Iris pigment epithelial cell (primary cell): ENCODE measurements at regions not wholly inside any gene's neighbourhood (a gene's known extent, or its start where the extent isn't known, plus 50 kb on each side); places are given as distances from the start of the nearest gene placed in this dataset.
"Not testable (repeated sequence)": the region's sequence is repeated elsewhere in the genome, so short reads cannot be mapped to it uniquely, and the experiment has no call there.

Experiments
- DNase-seq: peaks from one replicate; pipeline ENCODE4 v3.0.0-alpha.2; 2011; ENCODE audit warnings: low read depth

DNA sequence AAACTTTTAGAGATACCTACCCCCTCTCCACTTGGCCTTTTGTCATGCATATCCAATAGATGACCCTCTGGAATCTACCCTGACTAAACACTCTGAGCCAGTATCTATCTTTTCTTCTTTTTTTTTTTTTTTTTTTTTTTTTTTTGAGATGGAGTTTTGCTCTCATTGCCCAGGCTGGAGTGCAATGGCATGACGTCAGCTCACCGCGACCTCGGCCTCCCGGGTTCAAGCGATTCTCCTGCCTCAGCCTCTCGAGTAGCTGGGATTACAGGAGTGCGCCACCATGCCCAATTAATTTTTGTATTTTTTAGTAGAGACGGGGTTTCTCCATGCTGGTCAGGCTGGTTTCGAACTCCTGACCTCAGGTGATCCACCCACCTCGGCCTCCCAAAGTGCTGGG is 50.8 kb upstream of the GRIN2B start:
- DNase-seq, result not testable (repeated sequence)

- DNase-seq, result no peak
Observed at GRCh38 chr12:14043776-14044175, 62.4 kb upstream of the GRIN2B start.

GRCh38 chr12:14048941-14049545 is 67.6 kb upstream of the GRIN2B start:
- no peak for DNase-seq

DNA sequence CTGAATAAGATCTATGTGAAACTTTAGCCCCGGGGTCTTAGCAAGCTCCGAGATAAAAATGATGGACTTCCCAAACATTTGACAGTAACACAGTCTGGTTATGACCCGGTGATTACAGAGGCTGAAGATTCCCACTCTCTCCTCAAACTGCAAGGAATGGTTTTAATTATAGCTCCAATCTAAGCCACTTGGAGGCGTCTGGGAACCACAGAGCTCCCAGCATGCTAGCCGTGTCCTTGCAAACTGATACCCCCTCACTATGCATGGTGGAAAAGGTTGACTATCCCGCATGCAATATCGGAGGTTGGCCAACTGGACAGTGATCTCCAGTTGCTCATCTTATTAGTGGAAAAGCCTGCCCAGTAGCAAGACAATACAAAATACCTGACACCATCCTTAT is 76.5 kb upstream of the GRIN2B start:
- no peak for DNase-seq

DNA sequence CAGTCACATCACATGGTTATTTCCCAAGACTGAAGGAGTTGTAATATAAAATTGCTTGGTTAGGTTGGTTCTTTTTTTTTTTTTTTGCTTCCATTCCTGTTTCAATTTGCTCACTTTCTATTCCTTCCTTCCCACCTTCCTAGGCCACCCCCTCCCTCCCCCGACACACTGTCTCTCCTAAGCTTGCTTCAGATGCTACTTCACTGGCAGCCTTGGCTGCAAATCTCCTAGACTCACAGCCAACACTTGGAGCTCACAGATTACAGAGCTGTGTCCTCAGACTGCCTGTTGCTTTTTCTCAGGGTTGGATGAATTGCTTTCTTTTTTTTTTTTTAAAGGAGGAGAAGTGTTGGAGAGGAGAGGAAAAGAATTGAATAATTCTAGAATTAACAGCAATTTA is 77.3 kb upstream of the GRIN2B start:
- DNase-seq, result no peak

GRCh38 chr12:14059548-14059947 is 78.1 kb upstream of the GRIN2B start:
- DNase-seq, result no peak

GRCh38 chr12:14065616-14066015 is 84.2 kb upstream of the GRIN2B start:
- no peak for DNase-seq

DNA sequence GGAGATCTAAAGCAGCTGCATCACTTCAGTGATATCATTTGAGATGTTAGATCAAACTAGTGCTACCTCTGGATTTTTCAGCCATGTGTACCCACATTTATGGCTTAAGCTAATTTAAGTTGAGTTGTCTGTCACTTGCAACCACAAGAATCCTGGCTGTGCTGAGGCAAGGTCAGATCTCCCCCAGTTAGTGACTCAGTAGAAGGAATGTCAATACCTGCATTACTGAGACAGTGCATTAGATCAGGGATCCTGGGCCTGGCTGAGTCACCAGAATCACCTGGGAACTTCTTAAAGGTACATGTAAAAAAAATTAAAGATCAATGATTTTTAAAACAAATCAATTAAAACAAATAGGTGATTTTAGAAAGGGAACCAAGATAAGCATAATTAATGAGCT is 84.6 kb upstream of the GRIN2B start:
- DNase-seq, result no peak

- no peak for DNase-seq
Observed at GRCh38 chr12:14068961-14069360, 87.6 kb upstream of the GRIN2B start.

GRCh38 chr12:14071833-14072232 is 90.4 kb upstream of the GRIN2B start:
- DNase-seq, result no peak

- DNase-seq, result no peak
Observed at GRCh38 chr12:14072987-14073386, 91.6 kb upstream of the GRIN2B start.

DNA sequence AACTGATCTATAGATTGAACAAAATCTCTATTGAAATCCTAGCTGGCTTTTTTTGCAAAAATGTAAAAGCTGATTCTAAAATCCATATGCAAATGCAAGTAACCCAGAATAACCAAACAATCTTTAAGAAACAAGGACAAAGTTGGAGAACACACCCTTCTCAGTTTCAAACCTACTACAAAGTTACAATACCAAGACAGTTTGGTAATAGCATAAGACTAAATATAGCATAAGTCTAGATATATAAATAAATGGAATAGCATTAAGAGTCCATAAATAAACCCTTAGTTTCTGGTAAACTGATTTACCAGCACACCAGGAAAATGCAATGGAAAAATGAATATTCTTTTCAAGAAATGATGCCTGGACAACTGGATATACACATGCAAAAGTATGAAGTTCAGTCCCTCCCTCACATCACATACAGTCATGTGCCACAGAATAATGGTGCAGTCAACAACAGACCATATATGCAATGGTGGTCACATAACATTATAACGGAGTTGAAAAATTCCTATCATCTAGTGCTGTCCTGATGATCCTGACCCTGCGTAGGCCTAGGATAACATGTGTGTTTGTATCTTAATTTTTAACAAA is 94.5 kb upstream of the GRIN2B start:
- no peak for DNase-seq

- no peak for DNase-seq
Observed at GRCh38 chr12:14076538-14076937, 95.1 kb upstream of the GRIN2B start.

DNA sequence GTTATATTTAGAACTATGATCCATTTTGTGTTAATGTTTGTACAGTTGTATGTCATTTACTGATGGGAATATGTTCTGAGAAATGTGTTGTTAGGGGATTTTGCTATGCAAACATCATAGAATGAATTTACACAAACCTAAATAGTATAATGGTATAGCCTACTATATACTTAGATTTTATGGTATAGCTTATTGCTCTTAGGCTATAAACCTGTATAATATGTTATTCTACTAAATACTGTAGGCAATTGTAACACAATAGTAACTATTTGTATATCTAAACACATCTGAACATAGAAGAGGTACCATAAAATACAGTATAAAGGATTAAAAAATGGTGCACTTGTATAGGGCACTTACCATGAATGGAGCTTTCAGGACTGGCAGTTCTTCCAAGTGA is 105.4 kb upstream of the GRIN2B start:
- DNase-seq, result no peak

GRCh38 chr12:14099994-14100393 is 118.6 kb upstream of the GRIN2B start:
- no peak for DNase-seq

- not testable (repeated sequence) for DNase-seq
Observed at GRCh38 chr12:14101556-14101955, 120.2 kb upstream of the GRIN2B start.

DNA sequence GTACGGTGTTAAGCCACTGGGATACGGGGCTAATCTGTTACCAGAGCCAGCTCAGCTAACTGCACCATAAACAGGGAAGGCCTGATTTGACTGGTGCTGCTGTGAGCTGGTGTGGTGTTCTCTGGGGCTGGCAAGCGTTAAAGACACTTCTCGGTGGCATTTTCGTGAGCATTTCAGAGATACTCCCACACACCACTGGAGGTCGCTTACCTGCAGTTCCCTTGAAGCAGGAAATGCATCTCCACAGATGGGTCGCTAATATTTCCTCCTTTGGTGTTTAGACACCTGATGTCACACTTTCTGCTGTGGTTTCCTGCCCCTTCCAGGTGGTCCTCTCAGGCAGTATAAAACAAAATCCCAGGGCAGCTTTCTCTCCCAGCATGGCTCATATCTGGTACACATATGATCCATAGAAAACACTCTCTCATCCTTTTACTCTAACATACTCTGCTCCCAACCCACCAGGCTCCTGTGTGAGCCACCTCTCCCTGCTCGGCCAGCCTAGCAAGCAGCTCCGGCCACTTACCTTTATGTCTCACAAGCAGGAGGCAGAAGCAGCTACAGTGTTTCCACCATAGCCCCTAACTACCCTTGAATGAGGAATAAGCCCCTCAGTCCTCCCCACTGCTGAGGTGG is 129.9 kb upstream of the GRIN2B start:
- DNase-seq, result no peak

DNA sequence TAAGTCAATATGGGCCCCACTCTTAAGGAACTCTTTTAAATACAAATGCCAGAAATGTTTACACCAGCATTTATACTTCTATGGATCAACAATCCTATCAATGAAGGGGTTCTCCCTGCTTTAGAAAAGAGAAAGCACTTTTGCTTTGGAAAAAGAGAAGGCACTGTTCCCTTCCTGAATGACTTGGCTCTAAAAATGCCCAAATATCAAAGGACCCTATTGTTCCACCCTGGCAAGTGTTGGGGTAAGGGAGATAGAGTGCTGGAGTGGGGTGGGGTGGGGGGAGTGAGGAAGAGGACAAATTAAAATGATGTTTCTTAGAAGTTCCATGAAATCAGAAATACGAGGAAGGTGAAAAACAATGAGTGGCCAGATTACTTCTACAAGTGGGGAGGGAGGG is 131.6 kb upstream of the GRIN2B start:
- no peak for DNase-seq

DNA sequence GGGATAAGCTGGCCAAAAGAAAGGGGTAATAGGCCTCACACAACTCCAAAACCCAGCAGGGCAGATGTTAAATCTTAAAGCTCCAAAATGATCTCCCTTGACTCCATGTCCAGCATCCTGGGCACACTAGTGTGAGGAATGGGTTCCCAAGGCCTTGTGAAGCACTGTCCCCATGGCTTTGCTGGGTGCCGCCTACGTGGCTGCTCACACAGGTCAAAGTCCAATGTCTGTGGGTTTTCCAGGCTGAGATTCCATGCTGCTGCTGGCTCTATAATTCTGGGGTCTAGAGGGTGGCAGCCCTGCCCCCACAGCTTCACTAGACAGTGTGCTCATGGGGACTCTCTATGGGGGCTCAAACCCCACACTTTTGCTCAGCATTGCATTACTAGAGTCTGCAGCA is 145.3 kb upstream of the GRIN2B start:
- no peak for DNase-seq

DNA sequence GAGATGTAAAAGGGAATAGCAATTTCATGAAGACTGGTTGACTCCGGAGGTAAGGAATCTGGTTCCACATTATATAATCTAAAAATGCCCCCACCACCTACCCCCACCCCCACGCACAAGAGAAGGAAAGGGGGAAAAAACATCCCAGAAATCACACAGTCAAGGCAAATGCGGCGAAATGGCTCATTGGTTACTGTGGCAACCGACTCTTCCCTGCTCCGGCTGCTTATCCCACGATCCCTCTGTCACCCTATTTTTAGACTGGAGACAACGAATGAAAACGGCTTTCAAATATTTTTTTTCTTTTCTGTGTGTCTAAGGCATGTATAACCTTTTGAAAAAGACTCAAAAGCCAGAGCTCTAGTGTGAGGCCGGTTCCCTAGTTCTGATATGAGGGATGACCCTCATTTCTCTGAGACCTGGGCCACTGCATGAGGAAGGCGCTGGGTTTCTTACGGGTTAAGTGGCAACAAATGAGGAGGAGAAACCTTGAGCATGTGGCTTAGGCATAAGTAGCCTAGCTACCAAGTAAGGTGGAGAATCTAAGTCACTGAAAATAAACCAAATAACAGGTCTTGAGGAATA is 148.3 kb upstream of the GRIN2B start:
- DNase-seq, result no peak

DNA sequence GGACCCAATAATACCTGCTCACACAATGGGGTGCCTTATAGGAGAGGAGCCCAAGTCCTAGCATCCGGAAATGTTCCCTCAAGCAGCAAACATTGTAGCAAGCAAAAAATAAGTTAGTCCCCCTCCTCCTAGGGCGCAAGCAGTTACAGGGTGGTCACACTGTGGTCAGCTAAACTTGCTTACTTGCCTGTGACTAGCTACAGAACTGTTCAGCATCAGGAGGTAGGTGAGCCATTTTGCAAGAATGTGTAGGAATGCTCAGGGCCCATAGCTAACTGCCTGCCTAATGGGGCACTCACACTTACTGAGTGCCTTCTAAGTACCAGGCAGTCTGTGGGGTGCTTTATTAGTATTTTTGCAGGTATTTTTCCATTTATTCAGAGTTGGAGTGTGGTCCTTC is 154.6 kb upstream of the GRIN2B start:
- no peak for DNase-seq

- no peak for DNase-seq
Observed at GRCh38 chr12:14138495-14138894, 157.1 kb upstream of the GRIN2B start.

DNA sequence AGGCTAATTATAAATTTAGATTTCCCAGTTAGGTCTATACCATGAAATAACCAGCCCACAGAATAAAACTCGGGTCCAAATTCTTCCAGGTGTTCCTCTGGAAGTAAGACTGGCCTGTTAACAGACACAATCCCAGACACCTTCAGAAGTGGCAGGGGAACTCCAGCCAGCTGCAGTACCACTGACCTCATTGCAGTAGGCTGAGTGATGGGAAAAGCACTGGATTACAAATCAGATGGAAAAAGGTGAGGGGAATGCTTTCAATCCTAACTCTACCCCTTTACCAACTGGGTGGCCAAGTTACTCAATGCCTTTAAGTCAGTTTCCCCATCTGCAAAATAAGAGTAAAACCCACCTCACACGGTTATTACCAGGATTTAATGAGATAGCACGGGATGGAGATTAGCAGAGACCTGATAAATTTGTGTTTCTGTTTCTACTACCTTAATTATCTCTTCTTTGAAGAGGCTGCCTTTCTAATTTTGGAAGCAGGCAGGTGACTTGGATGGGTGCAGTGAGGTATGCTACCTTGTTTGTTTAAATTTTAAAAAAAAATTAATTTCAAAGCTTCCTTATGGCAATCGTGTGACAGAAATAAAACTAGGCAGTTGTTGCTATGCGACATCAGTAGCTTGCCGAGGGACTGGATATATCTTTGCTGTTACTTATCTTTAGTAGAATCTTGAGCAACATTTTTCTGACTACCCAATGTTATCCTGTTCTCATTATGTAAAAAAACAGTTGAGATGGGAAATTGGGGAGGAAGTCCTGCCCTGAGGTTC is 167.3 kb upstream of the GRIN2B start:
- DNase-seq, result no peak
